Mesenchymal stem cell (in vitro differentiated cells and primary cell): ENCODE measurements at regions not wholly inside any gene's neighbourhood (a gene's known extent, or its start where the extent isn't known, plus 50 kb on each side); places are given as distances from the start of the nearest gene placed in this dataset.

Source experiments
- DNase-seq: peaks from one replicate; pipeline ENCODE4 v3.0.0-alpha.2; 2013
- H2AFZ ChIP-seq: one replicate; pipeline ENCODE4 v1.6.1; 2013; ENCODE audit warnings: low read depth, mild to moderate bottlenecking, control low read depth, inconsistent platforms, low read length, moderate library complexity
- H2AK5ac ChIP-seq: 2 replicates; pipeline ENCODE4 v1.6.1; 2013; ENCODE audit warnings: low read length, moderate library complexity, mild to moderate bottlenecking, inconsistent platforms; ENCODE audit not compliant: severe bottlenecking
- H2BK120ac ChIP-seq: one replicate; pipeline ENCODE4 v1.6.1; 2013; ENCODE audit warnings: low read depth, mild to moderate bottlenecking, inconsistent platforms, low read length, moderate library complexity
- H2BK12ac ChIP-seq, 2 experiments: one replicate each; pipeline ENCODE4 v1.6.1; 2013; ENCODE audit warnings: inconsistent platforms in 2 of 2, low read length in 2 of 2, mild to moderate bottlenecking in 2 of 2, moderate library complexity in 2 of 2, control low read depth in 1 of 2
- H2BK15ac ChIP-seq: one replicate; pipeline ENCODE4 v1.6.1; 2013; ENCODE audit warnings: mild to moderate bottlenecking, low read depth, inconsistent platforms; ENCODE audit not compliant: poor library complexity, severe bottlenecking
- H2BK5ac ChIP-seq: 2 replicates; pipeline ENCODE4 v1.6.1; 2013; ENCODE audit warnings: low read depth, mild to moderate bottlenecking, low read length, control low read depth, inconsistent platforms; ENCODE audit not compliant: poor library complexity, severe bottlenecking
- H3K14ac ChIP-seq, 2 experiments: one replicate each; pipeline ENCODE4 v1.6.1; 2013; ENCODE audit warnings: inconsistent platforms in 2 of 2, low read length in 2 of 2, control low read depth in 1 of 2, mild to moderate bottlenecking in 1 of 2, moderate library complexity in 1 of 2
- H3K18ac ChIP-seq, 2 experiments: one replicate each; pipeline ENCODE4 v1.6.1; 2013; ENCODE audit warnings: inconsistent platforms in 2 of 2, low read length in 2 of 2, control low read depth in 1 of 2, low read depth in 1 of 2, mild to moderate bottlenecking in 1 of 2
- H3K23ac ChIP-seq, 2 experiments: one replicate each; pipeline ENCODE4 v1.6.1; 2013; ENCODE audit warnings: inconsistent platforms in 2 of 2, low read length in 2 of 2, mild to moderate bottlenecking in 2 of 2, moderate library complexity in 2 of 2, control low read depth in 1 of 2
- H3K27ac ChIP-seq: 2 replicates; pipeline ENCODE4 v1.5.1; 2013; ENCODE audit warnings: mild to moderate bottlenecking, moderate library complexity, low read length, control low read depth, inconsistent platforms; ENCODE audit not compliant: poor library complexity, severe bottlenecking
- H3K27me3 ChIP-seq, 2 experiments: 2 replicates each; pipeline versions ENCODE4 v1.6.1 to v1.7.0; 2013; ENCODE audit warnings: low read length in 2 of 2, mild to moderate bottlenecking in 2 of 2, moderate library complexity in 2 of 2, control low read depth in 1 of 2, inconsistent platforms in 1 of 2; ENCODE audit not compliant: control insufficient read depth in 1 of 2, insufficient read depth in 1 of 2
- H3K36me3 ChIP-seq, 2 experiments: 2 replicates each; pipeline versions ENCODE4 v1.6.1 to v1.7.0; 2013; ENCODE audit warnings: low read length in 2 of 2, control low read depth in 1 of 2, inconsistent platforms in 1 of 2, low read depth in 1 of 2, mild to moderate bottlenecking in 1 of 2; ENCODE audit not compliant: insufficient read depth in 2 of 2, control insufficient read depth in 1 of 2
- H3K4ac ChIP-seq, 2 experiments: one replicate each; pipeline ENCODE4 v1.6.1; 2013; ENCODE audit warnings: inconsistent platforms in 2 of 2, low read length in 2 of 2, mild to moderate bottlenecking in 2 of 2, moderate library complexity in 2 of 2, control low read depth in 1 of 2, low read depth in 1 of 2
- H3K4me1 ChIP-seq: 2 replicates; pipeline ENCODE4 v1.6.1; 2013; ENCODE audit warnings: low read depth, low read length, control low read depth; ENCODE audit not compliant: control insufficient read depth, insufficient read depth
- H3K4me2 ChIP-seq: 2 replicates; pipeline ENCODE4 v1.6.1; 2013; ENCODE audit warnings: low read length, mild to moderate bottlenecking, inconsistent platforms; ENCODE audit not compliant: poor library complexity, severe bottlenecking
- H3K4me3 ChIP-seq, 2 experiments: 2 replicates each; pipeline versions ENCODE4 v1.5.1 to v1.7.0; 2013; ENCODE audit warnings: low read length in 2 of 2, mild to moderate bottlenecking in 2 of 2, control low read depth in 1 of 2, low read depth in 1 of 2; ENCODE audit not compliant: insufficient read depth in 1 of 2
- H3K79me1 ChIP-seq: replicated peaks from 2 replicates; pipeline ENCODE4 v1.6.1; 2013; ENCODE audit warnings: mild to moderate bottlenecking, control low read depth, low read length, inconsistent platforms; ENCODE audit not compliant: poor library complexity, severe bottlenecking
- H3K9ac ChIP-seq: 2 replicates; pipeline ENCODE4 v1.7.0; 2013; ENCODE audit warnings: mild to moderate bottlenecking, low read length, moderate library complexity
- H3K9me3 ChIP-seq: 2 replicates; pipeline ENCODE4 v1.7.0; 2013; ENCODE audit warnings: mild to moderate bottlenecking, low read length; ENCODE audit not compliant: control insufficient read depth
- H4K8ac ChIP-seq: one replicate; pipeline ENCODE4 v1.6.1; 2013; ENCODE audit warnings: inconsistent platforms, mild to moderate bottlenecking, low read length, moderate library complexity
- H4K91ac ChIP-seq: one replicate; pipeline ENCODE4 v1.6.1; 2013; ENCODE audit warnings: mild to moderate bottlenecking, low read length, inconsistent platforms
- WGBS: methylation state at CpG from one replicate; pipeline ENCODE4 v1.1.7; 2013; ENCODE audit warnings: mixed read lengths; 5-methylcytosine and 5-hydroxymethylcytosine counted together

- Histone ChIP-seq H2BK12ac (no peak overlapping the region), H3K14ac (no peak overlapping the region), H3K23ac (no peak overlapping the region), H2BK120ac (no peak overlapping the region), H2BK15ac (no peak overlapping the region), H3K27me3 (no peaks in the 10 kb centered on the region), H3K4me1 (no peaks in the 10 kb centered on the region), H3K18ac (no peak overlapping the region), H2AK5ac (no peak overlapping the region), H2BK5ac (no peak overlapping the region), H2AFZ (no peak overlapping the region), H3K36me3 (no peaks in the 10 kb centered on the region), H4K91ac (no peak overlapping the region), H3K27ac (no peak overlapping the region), H3K4me3 (no peak overlapping the region), H3K4ac (no peak overlapping the region), H3K9ac (no peak overlapping the region), H3K9me3 (no peaks in the 10 kb centered on the region), H4K8ac (no peak overlapping the region), H3K4me2 (no peak overlapping the region), H3K79me1 (no peaks in the 10 kb centered on the region)
- DNase-seq, result no peak
- WGBS, result 53% methylated on average over 4 of the region's 4 CpGs
Measured at GRCh38 chr16:8519179-8519578, 71.1 kb downstream of the TMEM114 start.

- DNase-seq, result no peak
- Histone ChIP-seq H2AK5ac (no peak overlapping the region), H2BK5ac (no peak overlapping the region)
Measured at GRCh38 chr16:8517280-8517679, 73.0 kb downstream of the TMEM114 start.

GRCh38 chr16:8516471-8516870, 73.8 kb downstream of the TMEM114 start:
- H2AK5ac ChIP-seq, result no peak overlapping the region
- no peak overlapping the region for H3K23ac ChIP-seq
- 93% methylated on average over 3 of the region's 3 CpGs for WGBS
- DNase-seq, result no peak
- no peak overlapping the region for H3K4me3 ChIP-seq
- no peak overlapping the region for H4K91ac ChIP-seq
- H3K4me2 ChIP-seq, result no peak overlapping the region
- no peaks in the 10 kb centered on the region for H3K79me1 ChIP-seq
- H2BK5ac ChIP-seq, result no peak overlapping the region
- H3K4ac ChIP-seq, result no peak overlapping the region
- H3K9me3 ChIP-seq, result no peaks in the 10 kb centered on the region
- no peaks in the 10 kb centered on the region for H3K4me1 ChIP-seq
- H3K18ac ChIP-seq, result no peak overlapping the region
- no peak overlapping the region for H2AFZ ChIP-seq
- no peak overlapping the region for H2BK15ac ChIP-seq
- no peak overlapping the region for H2BK12ac ChIP-seq
- no peaks in the 10 kb centered on the region for H3K27me3 ChIP-seq
- H3K36me3 ChIP-seq, result no peaks in the 10 kb centered on the region
- no peak overlapping the region for H2BK120ac ChIP-seq
- no peak overlapping the region for H3K27ac ChIP-seq
- no peak overlapping the region for H3K9ac ChIP-seq
- H4K8ac ChIP-seq, result no peak overlapping the region
- H3K14ac ChIP-seq, result no peak overlapping the region

More at GRCh38 chr16:8517280-8517679, 73.0 kb downstream of the TMEM114 start:
- Histone ChIP-seq H3K4me1 (no peaks in the 10 kb centered on the region), H4K91ac (no peak overlapping the region), H3K18ac (no peak overlapping the region), H3K4me3 (no peak overlapping the region), H3K9me3 (no peaks in the 10 kb centered on the region), H3K23ac (no peak overlapping the region), H3K9ac (no peak overlapping the region), H2BK12ac (no peak overlapping the region), H2BK120ac (no peak overlapping the region), H3K27me3 (no peaks in the 10 kb centered on the region), H3K14ac (no peak overlapping the region), H2AFZ (no peak overlapping the region), H3K27ac (no peak overlapping the region), H3K4ac (no peak overlapping the region), H2BK15ac (no peak overlapping the region), H3K36me3 (no peaks in the 10 kb centered on the region), H3K79me1 (no peaks in the 10 kb centered on the region), H4K8ac (no peak overlapping the region), H3K4me2 (no peak overlapping the region)
- WGBS, result 72% methylated on average over 4 of the region's 4 CpGs

- no peaks in the 10 kb centered on the region for H3K27me3 ChIP-seq
Measured at GRCh38 chr16:8512941-8513624, 77.2 kb downstream of the TMEM114 start.

More at GRCh38 chr16:8512941-8513624, 77.2 kb downstream of the TMEM114 start:
- no peak overlapping the region for H3K4me3 ChIP-seq
- H3K4me1 ChIP-seq, result no peaks in the 10 kb centered on the region
- H2BK5ac ChIP-seq, result no peak overlapping the region
- no peak overlapping the region for H3K23ac ChIP-seq
- no peak overlapping the region for H2BK15ac ChIP-seq
- no peaks in the 10 kb centered on the region for H3K79me1 ChIP-seq
- 65% methylated on average over 7 of the region's 8 CpGs for WGBS
- H3K4me2 ChIP-seq, result no peak overlapping the region
- no peak overlapping the region for H2BK12ac ChIP-seq
- H2BK120ac ChIP-seq, result no peak overlapping the region
- no peak overlapping the region for H2AFZ ChIP-seq
- H3K18ac ChIP-seq, result no peak overlapping the region
- no peak overlapping the region for H4K8ac ChIP-seq
- no peak overlapping the region for H3K27ac ChIP-seq
- no peak overlapping the region for H4K91ac ChIP-seq
- no peak overlapping the region for H3K4ac ChIP-seq
- H3K9me3 ChIP-seq, result no peaks in the 10 kb centered on the region
- no peak for DNase-seq
- no peak overlapping the region for H3K14ac ChIP-seq
- no peaks in the 10 kb centered on the region for H3K36me3 ChIP-seq
- H3K9ac ChIP-seq, result no peak overlapping the region
- H2AK5ac ChIP-seq, result no peak overlapping the region
